Nephron progenitor cell (in vitro differentiated cells): ENCODE measurements at regions not wholly inside any gene's neighbourhood (a gene's known extent, or its start where the extent isn't known, plus 50 kb on each side); places are given as distances from the start of the nearest gene placed in this dataset.

Source experiments
- DNase-seq: peaks from one replicate; pipeline ENCODE4 v3.0.0; 2021
- H3K27ac Mint-ChIP-seq: 2 replicates; pipeline ENCODE4 v1.8.0; 2021; ENCODE audit warnings: mild to moderate bottlenecking, moderate library complexity, mixed read lengths
- H3K27me3 Mint-ChIP-seq: 2 replicates; pipeline ENCODE4 v1.8.0; 2021; ENCODE audit warnings: mild to moderate bottlenecking, low read depth, mixed read lengths; ENCODE audit not compliant: poor library complexity
- H3K36me3 Mint-ChIP-seq: 2 replicates; pipeline ENCODE4 v1.8.0; 2021; ENCODE audit warnings: low read depth, mixed read lengths
- H3K4me1 Mint-ChIP-seq: 2 replicates; pipeline ENCODE4 v1.8.0; 2021; ENCODE audit warnings: mixed read lengths
- H3K4me3 Mint-ChIP-seq: 2 replicates; pipeline ENCODE4 v1.8.0; 2021; ENCODE audit warnings: mild to moderate bottlenecking, moderate library complexity, mixed read lengths
- H3K9me3 Mint-ChIP-seq: 2 replicates; pipeline ENCODE4 v1.8.0; 2021; ENCODE audit warnings: mild to moderate bottlenecking, moderate library complexity, mixed read lengths
- TF ChIP-seq, protein P1 (sequence below): fragments of 200-600 bp; sonication (generic); IDR thresholded peaks from 2 replicates; pipeline ENCODE4 v1.5.0; 2021; ENCODE audit warnings: antibody characterized with exemption

- Mint-ChIP-seq H3K36me3 (no peaks in the 10 kb centered on the region), H3K9me3 (no peaks in the 10 kb centered on the region), H3K27me3 (peaks cover 3% of the 10 kb centered on the region), H3K27ac (no peak overlapping the region), H3K4me3 (no peak overlapping the region), H3K4me1 (peaks cover 6% of the 10 kb centered on the region)
- no peak for DNase-seq
- TF ChIP-seq, protein P1, sequence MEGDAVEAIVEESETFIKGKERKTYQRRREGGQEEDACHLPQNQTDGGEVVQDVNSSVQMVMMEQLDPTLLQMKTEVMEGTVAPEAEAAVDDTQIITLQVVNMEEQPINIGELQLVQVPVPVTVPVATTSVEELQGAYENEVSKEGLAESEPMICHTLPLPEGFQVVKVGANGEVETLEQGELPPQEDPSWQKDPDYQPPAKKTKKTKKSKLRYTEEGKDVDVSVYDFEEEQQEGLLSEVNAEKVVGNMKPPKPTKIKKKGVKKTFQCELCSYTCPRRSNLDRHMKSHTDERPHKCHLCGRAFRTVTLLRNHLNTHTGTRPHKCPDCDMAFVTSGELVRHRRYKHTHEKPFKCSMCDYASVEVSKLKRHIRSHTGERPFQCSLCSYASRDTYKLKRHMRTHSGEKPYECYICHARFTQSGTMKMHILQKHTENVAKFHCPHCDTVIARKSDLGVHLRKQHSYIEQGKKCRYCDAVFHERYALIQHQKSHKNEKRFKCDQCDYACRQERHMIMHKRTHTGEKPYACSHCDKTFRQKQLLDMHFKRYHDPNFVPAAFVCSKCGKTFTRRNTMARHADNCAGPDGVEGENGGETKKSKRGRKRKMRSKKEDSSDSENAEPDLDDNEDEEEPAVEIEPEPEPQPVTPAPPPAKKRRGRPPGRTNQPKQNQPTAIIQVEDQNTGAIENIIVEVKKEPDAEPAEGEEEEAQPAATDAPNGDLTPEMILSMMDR: no peak
Measured at GRCh38 chr7:51774178-51774577, 457.6 kb upstream of the COBL start.

- Mint-ChIP-seq H3K4me3 (no peak overlapping the region), H3K27me3 (peaks cover 3% of the 10 kb centered on the region), H3K36me3 (no peaks in the 10 kb centered on the region), H3K4me1 (peaks cover 6% of the 10 kb centered on the region), H3K9me3 (no peaks in the 10 kb centered on the region), H3K27ac (no peak overlapping the region)
- DNase-seq: no peak
- TF ChIP-seq, protein P1: no peak
Measured at GRCh38 chr7:51772190-51772589, 455.6 kb upstream of the COBL start.

DNA sequence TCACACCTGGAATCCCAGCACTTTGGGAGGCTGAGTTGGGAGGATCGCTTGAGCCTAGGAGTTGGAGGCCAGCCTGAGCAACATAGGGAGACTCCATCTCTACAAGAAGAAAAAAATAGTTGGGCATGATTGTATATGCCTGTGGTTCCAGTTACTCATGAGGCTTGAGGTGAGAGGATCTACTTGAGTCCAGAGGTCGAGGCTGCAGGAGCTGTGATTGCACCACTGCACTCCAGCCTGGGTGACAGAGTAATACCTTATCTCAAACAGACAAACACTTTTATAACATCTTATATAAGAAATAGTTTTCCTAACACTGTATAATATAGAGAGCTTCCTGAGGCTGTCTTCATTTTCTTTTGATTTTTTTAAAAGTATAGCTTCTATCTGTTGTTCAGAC is 448.4 kb upstream of the COBL start:
- no peak for DNase-seq

GRCh38 chr7:51759985-51760384 is 443.4 kb upstream of the COBL start:
- no peak overlapping the region for H3K27ac Mint-ChIP-seq

More for the DNA sequence above, 448.4 kb upstream of the COBL start:
- H3K36me3 Mint-ChIP-seq: no peaks in the 10 kb centered on the region
- H3K9me3 Mint-ChIP-seq: no peaks in the 10 kb centered on the region
- H3K27me3 Mint-ChIP-seq: no peaks in the 10 kb centered on the region
- TF ChIP-seq, protein P1: no peak
- no peaks in the 10 kb centered on the region for H3K4me1 Mint-ChIP-seq
- no peak overlapping the region for H3K4me3 Mint-ChIP-seq
- H3K27ac Mint-ChIP-seq: no peak overlapping the region

DNA sequence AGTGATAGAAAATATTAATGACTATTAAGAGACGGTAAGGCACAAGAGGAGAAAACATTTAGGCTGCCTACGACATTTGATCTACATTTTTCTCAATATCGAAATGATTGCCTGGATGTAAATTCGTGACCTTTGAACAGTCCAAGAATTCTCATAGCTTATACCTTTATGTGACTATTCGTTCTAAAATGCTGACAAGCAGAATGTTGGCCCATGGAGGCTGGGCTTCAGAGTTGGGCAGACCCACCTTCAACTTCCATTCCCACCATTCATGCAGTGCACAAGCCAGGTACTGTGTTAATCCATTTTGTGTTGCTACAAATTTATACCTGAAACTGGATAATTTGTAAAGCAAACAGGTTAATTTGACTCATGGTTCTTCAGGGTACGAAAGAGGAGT is 441.4 kb upstream of the COBL start:
- no peak overlapping the region for H3K27ac Mint-ChIP-seq
- no peak for DNase-seq
- no peaks in the 10 kb centered on the region for H3K27me3 Mint-ChIP-seq
- H3K4me1 Mint-ChIP-seq: no peaks in the 10 kb centered on the region
- H3K36me3 Mint-ChIP-seq: no peaks in the 10 kb centered on the region
- TF ChIP-seq, protein P1: no peak
- H3K9me3 Mint-ChIP-seq: no peaks in the 10 kb centered on the region
- no peak overlapping the region for H3K4me3 Mint-ChIP-seq

More at GRCh38 chr7:51759985-51760384, 443.4 kb upstream of the COBL start:
- Mint-ChIP-seq H3K4me1 (no peaks in the 10 kb centered on the region), H3K36me3 (no peaks in the 10 kb centered on the region), H3K9me3 (no peaks in the 10 kb centered on the region), H3K4me3 (no peak overlapping the region), H3K27me3 (no peaks in the 10 kb centered on the region)
- TF ChIP-seq, protein P1: no peak
- no peak for DNase-seq

DNA sequence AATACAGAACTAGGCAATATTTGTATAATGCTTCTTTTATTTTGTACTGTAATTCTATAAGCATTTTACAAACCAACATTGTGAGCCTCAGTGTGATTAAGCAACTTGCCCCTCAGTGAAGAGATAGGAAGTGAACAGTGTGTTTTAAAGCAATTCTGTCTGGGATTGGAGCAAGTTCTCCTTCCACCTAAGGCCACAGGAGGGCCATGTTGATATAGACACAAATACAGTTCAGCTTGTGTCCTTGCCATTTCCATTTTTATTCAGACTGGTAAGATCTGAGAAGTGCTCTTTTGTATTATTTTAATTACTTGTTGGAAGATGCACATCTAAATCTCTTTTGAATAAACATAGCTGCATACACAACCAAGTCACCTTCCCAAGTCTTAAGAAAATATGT is 416.3 kb upstream of the COBL start:
- H3K27ac Mint-ChIP-seq: no peak overlapping the region
- H3K27me3 Mint-ChIP-seq: peaks cover 7% of the 10 kb centered on the region
- H3K4me1 Mint-ChIP-seq: no peaks in the 10 kb centered on the region
- H3K36me3 Mint-ChIP-seq: no peaks in the 10 kb centered on the region
- H3K9me3 Mint-ChIP-seq: peaks cover 6% of the 10 kb centered on the region
- TF ChIP-seq, protein P1: no peak
- no peak overlapping the region for H3K4me3 Mint-ChIP-seq
- no peak for DNase-seq
